Stomach smooth muscle (tissue), 2 donors: ENCODE measurements at regions not wholly inside any gene's neighbourhood (a gene's known extent, or its start where the extent isn't known, plus 50 kb on each side); places are given as distances from the start of the nearest gene placed in this dataset.

Source experiments
- H3K27ac ChIP-seq: one replicate; pipeline ENCODE4 v1.7.0; 2013; ENCODE audit warnings: mild to moderate bottlenecking, low read length, inconsistent platforms
- H3K27me3 ChIP-seq, 2 donors: one replicate each; pipeline ENCODE4 v1.7.0; 2013; ENCODE audit warnings: low read length in 2 of 2; ENCODE audit not compliant: insufficient read depth in 2 of 2, control insufficient read depth in 1 of 2
- H3K36me3 ChIP-seq, 2 donors: one replicate each; pipeline ENCODE4 v1.7.0; 2013; ENCODE audit warnings: low read length in 2 of 2; ENCODE audit not compliant: control insufficient read depth in 2 of 2, insufficient read depth in 2 of 2
- H3K4me1 ChIP-seq: one replicate; pipeline ENCODE4 v1.7.0; 2013; ENCODE audit warnings: low read length; ENCODE audit not compliant: control insufficient read depth, insufficient read depth
- H3K4me3 ChIP-seq, 2 donors: one replicate each; pipeline ENCODE4 v1.7.0; 2013; ENCODE audit warnings: low read length in 2 of 2
- H3K9ac ChIP-seq, 2 donors: one replicate each; pipeline ENCODE4 v1.7.0; 2013; ENCODE audit warnings: low read length in 2 of 2, mild to moderate bottlenecking in 1 of 2
- H3K9me3 ChIP-seq, 2 donors: one replicate each; pipeline ENCODE4 v1.7.0; 2013; ENCODE audit warnings: low read length in 2 of 2; ENCODE audit not compliant: control insufficient read depth in 2 of 2
- donor health status: healthy.
- donor health status: Pancreatic carcinoma.

DNA sequence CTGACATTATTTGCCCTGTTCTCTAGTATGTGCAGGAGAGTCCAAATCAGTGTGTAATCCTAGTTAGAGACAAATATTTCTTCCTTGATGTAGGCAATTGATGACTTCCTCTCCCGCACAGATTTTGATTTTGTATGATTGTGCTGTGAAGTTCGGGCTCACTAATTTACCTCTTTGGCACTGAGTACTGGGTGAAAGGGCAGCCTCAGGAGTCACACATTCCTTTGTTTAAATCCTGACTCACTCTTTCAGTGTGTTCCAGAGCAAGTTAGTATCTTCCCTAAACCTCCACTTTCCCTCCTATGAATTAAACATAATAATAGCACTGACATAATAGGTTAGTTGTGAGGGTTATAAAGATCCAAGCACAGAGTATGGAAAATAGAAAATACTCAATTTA is 269.7 kb downstream of the ISL1 start:
- no peak overlapping the region for H3K27ac ChIP-seq
- H3K36me3 ChIP-seq, result no peaks in the 10 kb centered on the region
- no peak overlapping the region for H3K9ac ChIP-seq
- H3K4me3 ChIP-seq, result no peak overlapping the region
- no peaks in the 10 kb centered on the region for H3K4me1 ChIP-seq
- H3K9me3 ChIP-seq, result no peaks in the 10 kb centered on the region
- no peaks in the 10 kb centered on the region for H3K27me3 ChIP-seq

DNA sequence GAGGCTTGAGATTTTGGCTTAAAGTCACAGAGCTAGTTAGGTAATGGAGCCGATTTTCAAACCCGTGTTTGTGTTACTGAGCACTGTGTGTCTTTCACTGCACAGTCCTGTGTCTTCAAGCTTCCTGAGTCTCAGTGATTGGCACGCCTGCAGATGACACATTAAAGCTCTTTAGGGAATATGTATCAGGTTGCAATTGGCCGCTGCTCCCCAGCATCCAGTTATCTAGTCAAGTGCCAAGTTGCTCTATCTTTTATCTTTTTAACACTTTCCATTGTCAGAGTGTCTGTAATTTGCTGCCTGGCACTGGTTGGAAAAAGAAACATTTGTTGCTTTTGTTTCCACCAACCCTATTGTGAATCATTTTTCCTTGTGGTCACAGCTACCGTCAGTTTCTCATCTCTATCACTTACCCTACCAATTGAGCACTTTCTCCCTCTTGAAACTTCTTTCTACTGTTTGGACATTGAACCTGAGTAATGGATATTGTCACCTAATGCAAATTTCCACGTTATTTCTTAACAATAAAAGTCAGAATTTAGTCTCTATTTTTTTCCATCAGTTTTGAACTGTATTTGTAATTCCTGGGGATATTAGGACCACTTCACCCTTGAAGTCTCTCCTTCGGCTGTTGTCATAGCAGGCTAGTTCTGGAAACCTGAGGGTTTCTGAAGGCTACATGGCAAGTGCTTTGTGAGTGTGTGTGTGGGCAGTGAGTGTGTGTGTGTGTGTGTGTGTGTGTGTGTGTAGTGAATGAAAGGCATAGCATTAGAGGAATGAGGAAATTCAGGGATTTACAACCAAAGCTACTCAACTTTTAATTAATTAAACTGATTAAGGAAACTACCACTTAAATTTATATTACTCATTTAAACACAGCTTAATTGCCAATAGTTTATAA is 274.3 kb downstream of the ISL1 start:
- H3K9me3 ChIP-seq, result no peaks in the 10 kb centered on the region
- no peaks in the 10 kb centered on the region for H3K36me3 ChIP-seq
- H3K4me1 ChIP-seq, result no peaks in the 10 kb centered on the region
- H3K27ac ChIP-seq, result no peak overlapping the region
- no peak overlapping the region for H3K4me3 ChIP-seq
- H3K9ac ChIP-seq, result no peak overlapping the region
- H3K27me3 ChIP-seq, result no peaks in the 10 kb centered on the region

DNA sequence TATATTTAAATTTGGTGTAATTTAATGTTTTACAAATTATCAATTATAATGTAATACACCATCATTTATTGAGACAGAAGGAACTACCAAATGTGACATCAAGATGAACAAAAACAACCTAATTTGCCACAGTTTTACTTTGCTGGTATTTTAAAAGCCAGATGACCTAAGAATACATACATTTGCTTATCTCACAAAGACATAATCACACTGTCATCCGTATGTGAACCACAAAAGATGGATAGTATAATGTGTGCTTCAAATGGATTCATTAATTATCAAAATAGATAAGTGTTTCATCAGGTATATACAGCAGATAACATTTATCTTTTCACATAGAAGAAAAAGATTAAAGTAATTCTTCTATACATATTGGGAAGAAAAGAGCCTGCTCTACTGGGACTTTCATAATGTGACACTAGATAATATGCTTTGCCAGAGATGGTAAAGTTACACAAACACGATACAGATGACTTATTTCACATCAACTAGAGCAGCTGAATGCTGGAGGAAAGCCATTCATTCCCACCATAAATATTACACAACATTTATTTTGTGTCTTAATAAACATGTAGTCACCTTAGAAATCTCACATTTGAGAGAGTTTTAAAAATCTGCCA is 278.5 kb downstream of the ISL1 start:
- Histone ChIP-seq H3K9ac (no peak overlapping the region), H3K9me3 (no peaks in the 10 kb centered on the region), H3K27me3 (no peaks in the 10 kb centered on the region), H3K27ac (no peak overlapping the region), H3K4me3 (no peak overlapping the region), H3K36me3 (no peaks in the 10 kb centered on the region), H3K4me1 (no peaks in the 10 kb centered on the region)

DNA sequence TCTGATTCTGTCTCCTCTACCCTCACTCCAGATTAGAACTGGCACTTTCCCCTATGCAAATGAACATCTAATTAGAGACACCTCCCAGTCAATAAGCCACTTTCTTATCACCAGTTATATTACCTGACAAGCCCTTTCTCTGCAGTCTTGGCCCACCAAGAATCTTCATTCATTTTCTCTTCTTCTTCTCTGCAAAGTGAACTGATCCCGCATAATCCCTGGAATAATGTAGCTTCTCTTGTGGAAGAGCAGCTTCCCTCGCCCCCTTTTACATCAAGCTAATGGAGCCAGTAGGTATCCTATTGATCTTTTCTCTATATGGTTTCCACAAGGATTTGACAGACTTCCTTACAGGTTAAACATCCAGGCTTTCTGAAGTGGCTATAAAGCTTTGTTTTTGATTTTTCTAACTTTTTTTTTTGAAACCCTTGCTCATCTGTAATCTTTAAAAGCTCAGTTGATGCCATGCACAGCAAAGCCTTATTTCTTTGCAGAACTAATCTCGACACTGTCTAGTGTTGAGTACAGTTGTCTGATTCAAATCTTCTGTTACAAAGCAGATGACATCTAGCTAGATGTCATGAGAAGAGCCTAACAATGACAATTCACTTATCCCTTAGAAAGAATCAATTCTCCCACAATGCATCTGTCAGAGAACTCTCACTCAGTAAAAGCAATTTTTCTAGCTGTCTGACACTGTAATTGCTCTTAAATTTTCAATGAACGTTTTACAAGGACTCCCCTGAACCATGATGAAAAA is 281.4 kb downstream of the ISL1 start:
- Histone ChIP-seq H3K36me3 (no peaks in the 10 kb centered on the region), H3K27me3 (no peaks in the 10 kb centered on the region)

GRCh38 chr5:51665251-51665593 is 282.0 kb downstream of the ISL1 start:
- Histone ChIP-seq H3K4me3 (no peak overlapping the region), H3K9me3 (no peaks in the 10 kb centered on the region), H3K36me3 (no peaks in the 10 kb centered on the region), H3K9ac (no peak overlapping the region), H3K27me3 (no peaks in the 10 kb centered on the region), H3K4me1 (no peaks in the 10 kb centered on the region), H3K27ac (no peak overlapping the region)

More for the DNA sequence above, 281.4 kb downstream of the ISL1 start:
- no peak overlapping the region for H3K4me3 ChIP-seq
- no peaks in the 10 kb centered on the region for H3K4me1 ChIP-seq
- H3K9ac ChIP-seq, result no peak overlapping the region
- H3K9me3 ChIP-seq, result no peaks in the 10 kb centered on the region
- no peak overlapping the region for H3K27ac ChIP-seq

- Histone ChIP-seq H3K27me3 (no peaks in the 10 kb centered on the region), H3K9ac (no peak overlapping the region), H3K4me1 (no peaks in the 10 kb centered on the region), H3K9me3 (no peaks in the 10 kb centered on the region), H3K4me3 (no peak overlapping the region), H3K36me3 (no peaks in the 10 kb centered on the region), H3K27ac (no peak overlapping the region)
These were observed 285.8 kb downstream of the ISL1 start for GRCh38 chr5:51669095-51669494.

DNA sequence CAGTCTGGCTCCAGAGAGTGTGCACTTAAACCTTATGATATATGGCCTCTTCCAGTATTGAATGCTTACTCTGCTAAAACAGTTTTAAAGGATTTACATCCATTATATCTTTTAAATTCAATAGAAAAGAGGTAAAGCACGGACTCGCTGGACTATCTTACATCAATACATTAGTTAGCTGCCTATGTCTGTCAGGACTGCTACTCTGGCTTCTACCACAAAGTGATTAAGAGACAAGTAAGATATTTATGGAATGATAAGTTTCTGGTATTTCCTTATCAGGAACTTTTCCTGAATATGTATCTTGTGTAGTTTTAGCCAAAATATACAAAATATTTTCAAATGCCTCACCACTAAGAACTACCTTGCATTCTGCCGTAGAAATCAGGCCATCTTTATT is 295.1 kb downstream of the ISL1 start:
- H3K27ac ChIP-seq, result no peak overlapping the region
- no peak overlapping the region for H3K9ac ChIP-seq
- H3K27me3 ChIP-seq, result no peaks in the 10 kb centered on the region
- no peaks in the 10 kb centered on the region for H3K9me3 ChIP-seq
- H3K4me1 ChIP-seq, result no peaks in the 10 kb centered on the region
- no peaks in the 10 kb centered on the region for H3K36me3 ChIP-seq
- no peak overlapping the region for H3K4me3 ChIP-seq

DNA sequence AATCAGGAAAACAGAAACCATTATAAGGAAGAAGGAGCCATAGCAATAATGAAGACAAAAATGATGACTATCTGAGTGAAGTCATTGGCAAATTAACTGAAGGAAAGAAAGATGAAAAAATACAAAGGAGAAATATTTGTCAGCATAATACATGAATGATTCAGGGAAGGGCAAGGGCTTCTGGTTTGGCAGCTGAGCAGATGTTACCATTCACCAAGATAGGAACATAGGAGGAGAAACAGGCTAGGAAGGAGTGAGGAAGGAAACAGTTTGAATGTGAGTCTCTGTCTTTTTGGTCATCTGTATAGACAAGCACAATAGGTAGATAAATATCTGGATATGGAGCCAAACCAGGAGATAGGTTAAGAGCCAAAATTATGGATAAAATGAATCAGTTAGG is 296.0 kb downstream of the ISL1 start:
- no peaks in the 10 kb centered on the region for H3K9me3 ChIP-seq
- no peak overlapping the region for H3K27ac ChIP-seq
- no peak overlapping the region for H3K9ac ChIP-seq
- no peaks in the 10 kb centered on the region for H3K4me1 ChIP-seq
- no peak overlapping the region for H3K4me3 ChIP-seq
- no peaks in the 10 kb centered on the region for H3K27me3 ChIP-seq
- H3K36me3 ChIP-seq, result no peaks in the 10 kb centered on the region

DNA sequence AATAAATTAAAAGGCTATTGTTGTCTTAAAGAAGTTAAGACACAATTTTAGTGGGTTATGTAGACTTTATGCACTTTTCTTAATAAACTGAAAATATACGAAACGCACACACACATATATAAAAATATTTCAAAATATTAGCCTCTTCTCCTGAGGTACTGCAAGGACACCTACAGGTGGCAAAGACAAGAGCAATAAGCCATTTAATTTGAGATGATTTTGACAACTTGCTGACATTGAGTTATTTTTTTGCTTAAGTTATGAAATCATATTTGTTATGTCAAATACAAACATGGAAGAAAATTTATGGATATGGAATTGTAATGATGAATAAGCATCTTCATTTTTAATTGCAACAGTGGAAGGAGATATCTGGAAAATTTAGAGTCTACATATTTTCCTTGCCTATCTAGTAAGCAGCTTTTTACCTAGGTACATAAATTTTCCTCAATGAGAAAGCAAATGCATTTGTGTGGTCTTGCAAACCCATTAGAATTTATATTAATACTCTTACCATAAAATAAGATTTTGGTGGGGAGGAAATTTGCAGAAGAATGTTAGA is 301.6 kb downstream of the ISL1 start:
- Histone ChIP-seq H3K9me3 (no peaks in the 10 kb centered on the region), H3K27ac (no peak overlapping the region), H3K4me3 (no peak overlapping the region), H3K36me3 (no peaks in the 10 kb centered on the region), H3K27me3 (no peaks in the 10 kb centered on the region), H3K9ac (no peak overlapping the region), H3K4me1 (no peaks in the 10 kb centered on the region)

GRCh38 chr5:51685419-51685818 is 302.2 kb downstream of the ISL1 start:
- Histone ChIP-seq H3K4me1 (no peaks in the 10 kb centered on the region), H3K36me3 (no peaks in the 10 kb centered on the region), H3K9me3 (no peaks in the 10 kb centered on the region), H3K4me3 (no peak overlapping the region), H3K27me3 (no peaks in the 10 kb centered on the region), H3K9ac (no peak overlapping the region), H3K27ac (no peak overlapping the region)
